MM.1S (cell line): ENCODE measurements at regions not wholly inside any gene's neighbourhood (a gene's known extent, or its start where the extent isn't known, plus 50 kb on each side); places are given as distances from the start of the nearest gene placed in this dataset.

Experiments used
- EZH2 ChIP-seq: fragments of 300-600 bp; sonication (generic); optimal IDR thresholded peaks from 2 replicates; pipeline ENCODE3; 2017; ENCODE audit warnings: low read depth, mild to moderate bottlenecking, antibody characterized with exemption, low read length, mixed read lengths
- EZH2phosphoT487 ChIP-seq: fragments of 300-600 bp; sonication (generic); IDR thresholded peaks from 2 replicates; pipeline ENCODE4 v1.6.1; 2018; ENCODE audit warnings: antibody characterized with exemption, low read length
- TF ChIP-seq, protein P1 (sequence below): fragments of 300-600 bp; sonication (generic); IDR thresholded peaks from 2 replicates; pipeline ENCODE4 v1.5.1; 2016; ENCODE audit warnings: antibody characterized with exemption, low read length, mixed read lengths

GRCh38 chr20:19880256-19881079 lies 122.4 kb downstream of the RIN2 start:
- TF ChIP-seq EZH2 (no peak), EZH2phosphoT487 (no peak)
- TF ChIP-seq, protein P1, sequence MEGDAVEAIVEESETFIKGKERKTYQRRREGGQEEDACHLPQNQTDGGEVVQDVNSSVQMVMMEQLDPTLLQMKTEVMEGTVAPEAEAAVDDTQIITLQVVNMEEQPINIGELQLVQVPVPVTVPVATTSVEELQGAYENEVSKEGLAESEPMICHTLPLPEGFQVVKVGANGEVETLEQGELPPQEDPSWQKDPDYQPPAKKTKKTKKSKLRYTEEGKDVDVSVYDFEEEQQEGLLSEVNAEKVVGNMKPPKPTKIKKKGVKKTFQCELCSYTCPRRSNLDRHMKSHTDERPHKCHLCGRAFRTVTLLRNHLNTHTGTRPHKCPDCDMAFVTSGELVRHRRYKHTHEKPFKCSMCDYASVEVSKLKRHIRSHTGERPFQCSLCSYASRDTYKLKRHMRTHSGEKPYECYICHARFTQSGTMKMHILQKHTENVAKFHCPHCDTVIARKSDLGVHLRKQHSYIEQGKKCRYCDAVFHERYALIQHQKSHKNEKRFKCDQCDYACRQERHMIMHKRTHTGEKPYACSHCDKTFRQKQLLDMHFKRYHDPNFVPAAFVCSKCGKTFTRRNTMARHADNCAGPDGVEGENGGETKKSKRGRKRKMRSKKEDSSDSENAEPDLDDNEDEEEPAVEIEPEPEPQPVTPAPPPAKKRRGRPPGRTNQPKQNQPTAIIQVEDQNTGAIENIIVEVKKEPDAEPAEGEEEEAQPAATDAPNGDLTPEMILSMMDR, result no peak
